HepG2 (cell line): ENCODE measurements at regions not wholly inside any gene's neighbourhood (a gene's known extent, or its start where the extent isn't known, plus 50 kb on each side); places are given as distances from the start of the nearest gene placed in this dataset.

ENCODE experiments used
- BORCS8-MEF2B ChIP-seq: sonication (generic); formaldehyde crosslinking; IDR thresholded peaks from 2 replicates; pipeline ENCODE4 v1.8.0; 2022; ENCODE audit warnings: mild to moderate bottlenecking, missing genetic modification reagents
- ETV6 ChIP-seq: sonication (generic); formaldehyde crosslinking; conservative IDR thresholded peaks from 2 replicates; pipeline ENCODE4 v1.4.0; 2020; ENCODE audit warnings: missing genetic modification reagents
- JUNB ChIP-seq: sonication (generic); formaldehyde crosslinking; IDR thresholded peaks from 2 replicates; pipeline ENCODE4 v1.8.0; 2022; ENCODE audit warnings: missing genetic modification reagents, mild to moderate bottlenecking, borderline replicate concordance
- MXI1 ChIP-seq: IDR thresholded peaks from 3 replicates; pipeline ENCODE4 v1.6.1; 2012; ENCODE audit warnings: low read depth, low read length, inconsistent platforms, borderline replicate concordance
- PCBP2 ChIP-seq: fragments of 200-400 bp; formaldehyde crosslinking; optimal IDR thresholded peaks from 2 replicates; pipeline ENCODE3; 2018; ENCODE audit warnings: low read length, low read depth; ENCODE audit not compliant: poor library complexity, severe bottlenecking
- TCF12 ChIP-seq, 2 experiments: fragments of 450-650 bp in 1 of 2; sonication (generic) in 1 of 2; formaldehyde crosslinking in 1 of 2; IDR thresholded peaks; 2 replicates each; pipeline versions ENCODE4 v1.6.1 to v1.8.0; 2017 to 2022; ENCODE audit warnings: antibody characterized with exemption in 1 of 2, mild to moderate bottlenecking in 1 of 2, missing genetic modification reagents in 1 of 2, moderate library complexity in 1 of 2
- ZBTB7A ChIP-seq: sonication (generic); formaldehyde crosslinking; IDR thresholded peaks from 2 replicates; pipeline ENCODE4 v1.8.0; 2022; ENCODE audit warnings: mild to moderate bottlenecking, missing genetic modification reagents
- ZNF7 ChIP-seq: IDR thresholded peaks from 2 replicates; pipeline ENCODE4 v1.6.1; 2016; ENCODE audit warnings: missing biosample characterization, missing genetic modification reagents
- TF ChIP-seq, protein P1 (sequence below): sonication (generic); formaldehyde crosslinking; IDR thresholded peaks from 2 replicates; pipeline ENCODE4 v1.5.0; 2020; ENCODE audit warnings: mild to moderate bottlenecking, missing genetic modification reagents, moderate library complexity
- TF ChIP-seq, protein P2 (sequence below): IDR thresholded peaks from 2 replicates; pipeline ENCODE4 v1.6.1; 2012; ENCODE audit warnings: inconsistent platforms

DNA sequence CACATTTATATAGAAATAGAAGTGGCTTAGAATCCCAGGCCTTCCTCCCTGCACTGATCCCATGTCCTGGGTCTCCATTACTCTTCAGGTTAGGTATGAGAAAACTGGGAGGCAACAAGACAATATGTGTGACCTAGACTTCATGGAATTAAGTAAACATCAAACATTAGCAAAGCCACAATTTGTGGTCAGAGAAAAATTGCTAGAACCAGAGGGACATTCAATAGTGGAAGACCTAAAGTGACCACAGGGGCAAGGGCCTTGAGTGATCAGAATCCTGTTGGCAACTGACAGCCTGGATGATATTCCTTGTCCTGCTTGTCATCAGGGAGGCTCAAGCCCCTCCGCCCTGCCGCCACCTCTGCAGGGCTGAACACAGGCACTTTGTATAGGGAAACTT is 322.8 kb upstream of the CTNNB1 start:
- TF ChIP-seq ETV6 (no peak), MXI1 (no peak), PCBP2 (no peak), ZBTB7A (no peak), TCF12 (IDR thresholded peaks at IDR 0.05) (no peak), TCF12 (CRISPR knock-in tag; IDR thresholded peaks at IDR 0.05) (no peak), ZNF7 (CRISPR knock-in tag) (no peak), JUNB (CRISPR knock-in tag) (no peak), BORCS8-MEF2B (CRISPR knock-in tag) (no peak)
- TF ChIP-seq, protein P1, sequence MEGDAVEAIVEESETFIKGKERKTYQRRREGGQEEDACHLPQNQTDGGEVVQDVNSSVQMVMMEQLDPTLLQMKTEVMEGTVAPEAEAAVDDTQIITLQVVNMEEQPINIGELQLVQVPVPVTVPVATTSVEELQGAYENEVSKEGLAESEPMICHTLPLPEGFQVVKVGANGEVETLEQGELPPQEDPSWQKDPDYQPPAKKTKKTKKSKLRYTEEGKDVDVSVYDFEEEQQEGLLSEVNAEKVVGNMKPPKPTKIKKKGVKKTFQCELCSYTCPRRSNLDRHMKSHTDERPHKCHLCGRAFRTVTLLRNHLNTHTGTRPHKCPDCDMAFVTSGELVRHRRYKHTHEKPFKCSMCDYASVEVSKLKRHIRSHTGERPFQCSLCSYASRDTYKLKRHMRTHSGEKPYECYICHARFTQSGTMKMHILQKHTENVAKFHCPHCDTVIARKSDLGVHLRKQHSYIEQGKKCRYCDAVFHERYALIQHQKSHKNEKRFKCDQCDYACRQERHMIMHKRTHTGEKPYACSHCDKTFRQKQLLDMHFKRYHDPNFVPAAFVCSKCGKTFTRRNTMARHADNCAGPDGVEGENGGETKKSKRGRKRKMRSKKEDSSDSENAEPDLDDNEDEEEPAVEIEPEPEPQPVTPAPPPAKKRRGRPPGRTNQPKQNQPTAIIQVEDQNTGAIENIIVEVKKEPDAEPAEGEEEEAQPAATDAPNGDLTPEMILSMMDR (CRISPR knock-in tag): no peak
- TF ChIP-seq, protein P2, sequence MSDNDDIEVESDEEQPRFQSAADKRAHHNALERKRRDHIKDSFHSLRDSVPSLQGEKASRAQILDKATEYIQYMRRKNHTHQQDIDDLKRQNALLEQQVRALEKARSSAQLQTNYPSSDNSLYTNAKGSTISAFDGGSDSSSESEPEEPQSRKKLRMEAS: no peak
